Endothelial cell of umbilical vein (primary cell): ENCODE measurements at regions not wholly inside any gene's neighbourhood (a gene's known extent, or its start where the extent isn't known, plus 50 kb on each side); places are given as distances from the start of the nearest gene placed in this dataset.

ENCODE experiments used
- CTCF ChIP-seq, 2 donors: IDR thresholded peaks; 1 replicate in 1 of 2; 2 replicates in 1 of 2; pipeline ENCODE4 v1.5.1; 2011; ENCODE audit warnings: low read length in 2 of 2, mild to moderate bottlenecking in 2 of 2, moderate library complexity in 2 of 2, control low read depth in 1 of 2, inconsistent platforms in 1 of 2, low read depth in 1 of 2; ENCODE audit not compliant: insufficient read depth in 1 of 2; ENCODE audit errors: extremely low read depth in 1 of 2
- EZH2 ChIP-seq: IDR thresholded peaks from 2 replicates; pipeline ENCODE4 v1.6.1; 2012; ENCODE audit warnings: borderline replicate concordance, low read depth, mild to moderate bottlenecking, moderate library complexity, low read length, inconsistent platforms; ENCODE audit not compliant: severe bottlenecking
- MAX ChIP-seq: IDR thresholded peaks from 2 replicates; pipeline ENCODE4 v1.6.1; 2011; ENCODE audit not compliant: insufficient read depth, insufficient read length
- POLR2A ChIP-seq: IDR thresholded peaks from 2 replicates; pipeline ENCODE4 v1.6.1; 2012; ENCODE audit warnings: low read depth, mild to moderate bottlenecking, control low read depth, low read length
- POLR2AphosphoS5 ChIP-seq: IDR thresholded peaks from 2 replicates; pipeline ENCODE4 v1.6.1; 2012; ENCODE audit warnings: low read depth, mild to moderate bottlenecking, control low read depth, low read length, moderate library complexity; ENCODE audit not compliant: insufficient read depth

GRCh38 chr2:52345676-52346075, 1313.7 kb upstream of the NRXN1 start:
- no peak for TF ChIP-seq CTCF (IDR thresholded peaks at IDR 0.05; ENCODE audit: extremely low read depth in 1 of 2, insufficient read depth in 1 of 2, low read depth in 1 of 2, low read length in 2 of 2)
- TF ChIP-seq POLR2A: no peak
- TF ChIP-seq POLR2AphosphoS5: no peak
- TF ChIP-seq MAX: no peak
- TF ChIP-seq EZH2: no peak
